NB4 (cell line): ENCODE measurements at regions not wholly inside any gene's neighbourhood (a gene's known extent, or its start where the extent isn't known, plus 50 kb on each side); places are given as distances from the start of the nearest gene placed in this dataset.

ENCODE experiments used
- CTCF ChIP-seq: IDR thresholded peaks from one replicate; pipeline ENCODE4 v1.5.1; 2012; ENCODE audit warnings: low read depth, low read length
- MAX ChIP-seq: IDR thresholded peaks from 2 replicates; pipeline ENCODE4 v1.6.1; 2011; ENCODE audit warnings: low read depth, low read length
- POLR2A ChIP-seq: IDR thresholded peaks from 2 replicates; pipeline ENCODE4 v1.6.1; 2011; ENCODE audit warnings: mild to moderate bottlenecking; ENCODE audit not compliant: insufficient read length; ENCODE audit errors: extremely low read depth

- TF ChIP-seq POLR2A (no peak), CTCF (no peak), MAX (no peak)
Measured at GRCh38 chr9:113669522-113670115, 206.1 kb downstream of the RGS3 start.
